ENCODE measurements at regions not wholly inside any gene's neighbourhood (a gene's known extent, or its start where the extent isn't known, plus 50 kb on each side); places are given as distances from the start of the nearest gene placed in this dataset.
A peak's percentile ranks its signal among the peaks of the same experiment; 100 is the strongest.
"Not testable (repeated sequence)": the region's sequence is repeated elsewhere in the genome, so short reads cannot be mapped to it uniquely, and the experiment has no call there.

GRCh38 chr2:168300460-168300859, 53.1 kb upstream of the STK39 start:
- DNase-seq (ENCODE audit: low read depth), result no peak

GRCh38 chr2:168304024-168304681, 56.8 kb upstream of the STK39 start:
- no peak for DNase-seq (ENCODE audit: low read depth)

- no peak for DNase-seq (ENCODE audit: low read depth)
Observed at GRCh38 chr2:168307379-168307778, 60.0 kb upstream of the STK39 start.

DNA sequence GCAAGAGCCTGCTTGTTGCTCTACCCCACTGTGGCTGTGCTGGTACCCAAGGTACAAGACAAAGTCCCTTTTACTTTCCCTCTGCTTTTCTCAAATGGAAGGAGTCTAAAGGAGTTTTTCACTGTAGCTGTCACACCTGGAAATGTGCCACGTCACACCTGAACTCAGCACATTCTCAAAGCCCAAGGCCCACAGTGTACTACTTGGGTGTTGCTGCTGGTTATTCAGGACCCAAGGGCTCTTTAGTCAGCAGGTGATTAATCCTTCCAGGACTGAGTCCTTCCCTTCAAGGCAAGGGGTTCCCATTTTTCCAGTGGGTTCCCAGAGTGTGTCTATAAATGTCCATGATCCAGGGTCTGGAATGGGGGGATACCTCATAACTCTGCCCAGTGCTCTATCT, 63.2 kb upstream of the STK39 start:
- DNase-seq (ENCODE audit: low read depth), result no peak

DNA sequence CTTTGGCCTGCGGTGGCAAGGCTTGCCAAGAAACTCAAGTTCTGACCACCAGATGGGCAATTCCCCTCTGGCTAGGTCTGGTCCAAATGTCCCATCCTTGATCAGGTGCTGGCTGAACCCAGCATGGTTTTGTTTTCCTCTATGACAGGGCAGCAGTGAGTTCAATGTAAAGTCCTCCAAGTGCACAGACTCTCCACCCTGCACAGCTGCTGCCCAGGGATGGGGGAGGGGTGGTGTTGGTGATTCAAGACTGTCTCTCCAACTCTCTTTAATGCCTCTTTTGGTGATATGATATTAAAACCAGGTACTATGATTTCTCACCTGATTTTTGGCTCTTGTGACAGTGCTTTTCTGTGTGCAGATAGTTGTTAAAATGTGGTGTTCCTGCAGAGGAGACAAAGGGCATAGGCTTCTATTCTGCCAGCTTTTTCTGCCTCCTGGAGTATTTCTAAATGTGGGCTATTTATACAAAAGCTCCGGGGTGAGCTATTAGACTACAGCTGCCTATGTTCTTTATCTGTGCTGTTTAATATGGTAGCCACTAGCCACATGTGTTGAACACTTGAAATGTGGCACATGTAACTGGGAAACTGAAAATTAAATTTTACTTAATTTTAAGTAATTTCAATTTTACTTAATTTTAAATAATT, 64.0 kb upstream of the STK39 start:
- no peak for DNase-seq (ENCODE audit: low read depth)

GRCh38 chr2:168312036-168312822, 64.8 kb upstream of the STK39 start:
- no peak for DNase-seq (ENCODE audit: low read depth)

DNA sequence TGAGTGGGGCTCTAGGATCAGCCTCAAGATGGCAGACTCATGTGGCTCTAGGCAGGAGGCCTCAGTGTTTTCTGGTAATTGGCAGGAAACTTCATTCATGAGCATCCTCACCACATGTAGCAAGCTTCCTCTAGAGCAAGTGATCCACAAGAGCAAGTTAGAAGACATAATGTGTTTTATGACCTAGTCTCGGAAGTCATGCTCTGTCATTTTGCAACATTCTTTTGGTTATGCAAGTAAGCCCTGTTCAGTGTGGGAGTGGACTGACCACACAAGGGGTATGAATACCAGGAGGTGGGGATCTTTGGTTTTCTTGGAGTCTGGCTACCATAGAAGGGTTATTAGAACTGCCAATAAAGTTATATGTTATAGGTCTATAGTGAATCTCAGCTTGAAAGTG, 66.8 kb upstream of the STK39 start:
- no peak for DNase-seq (ENCODE audit: low read depth)

- no peak for DNase-seq (ENCODE audit: low read depth)
Observed at GRCh38 chr2:168315331-168316072, 68.1 kb upstream of the STK39 start.

DNA sequence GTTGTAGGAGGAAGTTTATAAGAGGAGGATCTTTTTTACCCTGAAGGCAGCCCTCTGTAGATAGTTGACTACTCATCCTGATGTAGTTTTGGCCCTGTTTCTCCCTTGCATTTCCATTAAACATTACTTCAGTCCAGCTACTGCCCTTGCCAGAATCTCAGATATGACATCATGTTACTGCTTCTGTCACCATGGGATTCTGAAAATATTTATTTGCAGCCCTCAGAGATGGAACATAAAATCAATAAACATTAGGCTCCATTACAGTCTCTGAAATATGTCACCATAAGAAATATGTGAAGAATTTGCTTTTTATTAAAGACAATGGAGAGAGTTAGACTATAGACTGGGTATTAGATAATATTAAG, 68.7 kb upstream of the STK39 start:
- no peak for DNase-seq (ENCODE audit: low read depth)

- no peak for DNase-seq (ENCODE audit: low read depth)
Observed at GRCh38 chr2:168317282-168317681, 69.9 kb upstream of the STK39 start.

DNA sequence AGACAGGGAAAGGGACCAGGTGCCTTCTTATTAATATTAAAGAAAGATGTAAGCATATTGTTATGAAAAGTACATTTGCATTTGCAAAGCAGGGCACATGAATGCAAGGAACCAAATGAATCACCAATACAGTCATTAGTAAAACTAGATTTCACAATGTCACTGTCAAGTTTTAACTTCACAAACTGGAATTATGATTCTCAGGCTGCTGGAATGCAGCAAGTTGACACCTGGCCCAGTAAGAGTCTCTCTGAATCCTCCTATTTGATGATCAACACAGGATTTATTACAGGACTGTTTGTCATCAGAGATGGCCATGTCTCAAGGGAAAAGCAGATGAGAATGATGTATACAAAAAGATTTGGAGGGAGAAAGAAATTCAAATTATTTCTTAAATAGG, 72.9 kb upstream of the STK39 start:
- no peak for DNase-seq (ENCODE audit: low read depth)

DNA sequence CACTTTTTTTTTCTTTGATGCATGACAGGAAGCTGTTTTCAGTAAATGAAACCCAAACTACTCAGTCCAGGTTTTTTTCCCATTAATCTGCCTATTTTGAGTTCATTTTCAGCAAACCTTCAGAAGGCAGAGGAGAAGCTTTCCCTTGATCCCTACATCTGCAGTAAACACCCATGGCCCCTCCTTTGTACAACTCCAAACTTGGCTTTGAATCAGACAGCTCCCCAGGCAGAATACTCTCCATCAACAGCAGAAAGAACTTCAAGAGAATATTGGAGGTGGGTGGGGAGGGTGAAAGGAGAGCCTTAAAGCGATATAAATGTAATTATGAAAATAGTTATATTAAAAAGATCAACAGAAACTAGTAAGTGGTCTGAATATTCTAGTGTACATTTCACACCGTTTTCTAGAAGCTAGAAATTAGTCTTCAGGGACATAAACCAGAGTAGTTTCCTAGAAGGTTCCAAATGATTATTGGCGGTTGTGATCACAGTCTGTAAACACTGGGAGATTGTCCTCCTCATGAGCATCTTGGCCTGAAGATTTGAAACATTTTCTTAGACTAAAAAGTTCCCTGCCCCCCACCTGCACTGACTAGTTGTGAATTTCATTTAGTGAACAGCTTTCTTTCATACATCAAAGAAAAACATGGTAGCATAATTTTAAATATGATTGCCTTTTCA, 75.1 kb upstream of the STK39 start:
- DNase-seq (ENCODE audit: low read depth), result no peak

- DNase-seq (ENCODE audit: low read depth), result no peak
Observed at GRCh38 chr2:168323529-168324021, 76.2 kb upstream of the STK39 start.

DNA sequence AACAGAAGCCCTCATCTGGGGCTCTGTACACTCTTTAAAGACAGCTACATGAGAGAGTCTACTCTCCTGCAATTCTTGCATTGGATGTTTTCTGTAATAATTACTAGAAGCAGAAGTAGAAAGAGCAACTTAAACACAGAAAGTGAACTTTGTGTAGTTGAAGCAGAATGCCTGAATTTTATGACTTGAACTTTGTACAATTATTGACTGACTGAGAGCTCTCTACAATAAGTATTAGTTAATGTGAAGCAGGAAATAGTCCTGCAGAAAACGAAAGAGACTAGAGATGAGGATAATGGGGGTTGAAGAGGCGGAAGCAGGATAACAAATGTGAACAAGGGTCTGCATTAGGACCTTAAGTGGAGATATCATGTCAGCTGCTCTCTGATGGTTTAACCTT, 79.2 kb upstream of the STK39 start:
- DNase-seq (ENCODE audit: low read depth), result no peak

DNA sequence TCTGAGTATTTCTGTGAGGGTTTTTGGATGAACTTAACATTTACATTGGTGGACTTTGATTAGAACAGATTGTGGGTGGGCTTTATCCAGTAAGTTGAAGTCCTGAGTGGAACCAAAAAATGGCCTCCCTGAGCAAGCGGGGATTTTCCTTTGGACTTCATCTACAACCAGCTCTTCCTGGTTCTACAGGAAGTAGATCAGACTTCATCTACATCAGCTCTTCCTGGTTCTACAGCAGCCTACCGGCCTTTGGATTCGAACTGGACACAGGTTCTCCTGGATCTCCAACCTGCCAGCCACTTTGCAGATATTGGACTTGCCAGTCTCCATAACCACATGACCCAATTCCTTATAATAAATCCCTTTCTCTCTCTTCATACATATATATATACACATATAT, 79.9 kb upstream of the STK39 start:
- DNase-seq (ENCODE audit: low read depth), result no peak

GRCh38 chr2:168328421-168328820, 81.0 kb upstream of the STK39 start:
- no peak for DNase-seq (ENCODE audit: low read depth)

GRCh38 chr2:168330624-168331423, 83.4 kb upstream of the STK39 start:
- DNase-seq (ENCODE audit: low read depth), result no peak

DNA sequence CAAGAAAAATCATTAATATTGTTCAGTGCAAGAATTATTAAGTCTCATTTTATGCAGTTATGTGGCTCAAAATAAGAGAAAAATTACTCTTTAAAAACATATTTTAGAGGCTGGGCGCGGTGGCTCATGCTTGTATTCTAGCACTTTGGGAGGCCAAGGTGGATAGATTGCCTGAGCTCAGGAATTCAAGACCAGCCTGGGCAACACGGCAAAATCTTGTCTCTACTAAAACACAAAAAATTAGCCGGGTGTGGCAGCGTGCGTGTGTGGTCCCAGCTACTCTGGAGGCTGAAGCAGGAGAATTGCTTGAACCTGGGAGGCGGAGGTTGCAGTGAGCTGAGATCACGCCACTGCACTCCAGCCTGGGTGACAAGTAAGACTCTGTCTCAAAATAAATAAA, 87.9 kb upstream of the STK39 start:
- DNase-seq (ENCODE audit: low read depth), result not testable (repeated sequence)

DNA sequence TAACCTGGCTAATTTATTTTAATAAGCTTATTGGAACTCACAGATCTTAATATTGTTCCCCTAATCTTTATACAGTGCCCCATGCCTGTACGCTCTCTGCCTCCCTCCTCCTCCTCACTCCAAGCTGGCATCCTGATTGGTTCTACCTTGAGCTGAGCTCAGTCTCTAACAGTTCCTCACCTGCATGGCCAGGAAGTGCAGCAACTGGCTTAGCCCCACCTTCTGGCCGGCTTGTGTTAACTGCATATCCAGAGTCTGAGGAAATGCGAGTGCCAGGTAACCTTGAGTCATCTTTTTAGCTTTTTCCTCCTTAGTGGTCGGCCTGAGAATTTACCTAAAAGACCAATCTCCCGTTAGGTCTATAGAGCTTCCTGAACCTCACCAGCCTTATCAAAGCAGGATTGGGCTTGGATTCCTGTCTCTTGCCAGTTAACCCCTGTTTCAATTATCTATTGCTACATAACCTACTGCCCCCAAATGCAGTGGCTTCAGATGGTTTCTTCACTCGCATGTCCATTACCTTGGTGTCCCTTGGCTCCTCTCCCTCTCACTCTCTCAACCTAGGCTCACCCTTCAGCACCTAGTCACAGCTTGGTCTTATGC, 89.5 kb upstream of the STK39 start:
- DNase-seq (ENCODE audit: low read depth), result peak; percentile 29

GRCh38 chr2:168338292-168338691, 90.9 kb upstream of the STK39 start:
- no peak for DNase-seq (ENCODE audit: low read depth)

All from stimulated activated CD8-positive, alpha-beta memory T cell treated with anti-CD3 and anti-CD28 coated beads, Interleukin-15, amount 100 ng/mL, for 1 hour (primary cell).